Calu3 (cell line): ENCODE measurements at regions not wholly inside any gene's neighbourhood (a gene's known extent, or its start where the extent isn't known, plus 50 kb on each side); places are given as distances from the start of the nearest gene placed in this dataset.
"Not testable (repeated sequence)": the region's sequence is repeated elsewhere in the genome, so short reads cannot be mapped to it uniquely, and the experiment has no call there.

Source experiments
- BruUV-seq: library from RNA; stranded (reverse); fragments of 400-500 nt; replicated peaks from 2 replicates; lab custom pipeline; 2021; lab: Mats Ljungman, UMichigan
- CTCF ChIA-PET: fragments of 300-600 bp; sonication (Branson Sonifier 250); formaldehyde crosslinking; loops from one replicate; lab custom pipeline; 2022; ENCODE audit warnings: antibody characterized with exemption; lab: Charles Lee
- DNase-seq: peaks from one replicate; pipeline ENCODE4 v3.0.0; 2022
- H3K27ac Mint-ChIP-seq: one replicate; pipeline ENCODE4 v1.8.0; 2022; ENCODE audit warnings: mixed read lengths; ENCODE audit not compliant: unreplicated experiment
- H3K27me3 Mint-ChIP-seq: one replicate; pipeline ENCODE4 v1.8.0; 2022; ENCODE audit warnings: mixed read lengths; ENCODE audit not compliant: unreplicated experiment
- H3K36me3 Mint-ChIP-seq: one replicate; pipeline ENCODE4 v1.8.0; 2022; ENCODE audit warnings: mild to moderate bottlenecking, moderate library complexity, mixed read lengths; ENCODE audit not compliant: insufficient read depth, unreplicated experiment
- H3K4me1 Mint-ChIP-seq: one replicate; pipeline ENCODE4 v1.8.0; 2022; ENCODE audit warnings: mild to moderate bottlenecking, low read depth, mixed read lengths; ENCODE audit not compliant: unreplicated experiment
- H3K4me3 Mint-ChIP-seq: one replicate; pipeline ENCODE4 v1.8.0; 2022; ENCODE audit warnings: mild to moderate bottlenecking, low read depth, moderate library complexity, mixed read lengths; ENCODE audit not compliant: unreplicated experiment
- H3K9me3 Mint-ChIP-seq: one replicate; pipeline ENCODE4 v1.8.0; 2022; ENCODE audit warnings: low read depth, mixed read lengths; ENCODE audit not compliant: unreplicated experiment
- CTCF ChIP-seq: fragments of 200-600 bp; IDR thresholded peaks from one replicate; pipeline ENCODE4 v1.8.0; 2022; ENCODE audit warnings: antibody characterized with exemption; ENCODE audit not compliant: unreplicated experiment
- intact Hi-C: fragments of 100-400 bp; cut with micrococcal nuclease; formaldehyde crosslinking; loops from one replicate; pipeline ENCODE4 v1.10.0; 2022; ENCODE audit not compliant: unreplicated experiment

DNA sequence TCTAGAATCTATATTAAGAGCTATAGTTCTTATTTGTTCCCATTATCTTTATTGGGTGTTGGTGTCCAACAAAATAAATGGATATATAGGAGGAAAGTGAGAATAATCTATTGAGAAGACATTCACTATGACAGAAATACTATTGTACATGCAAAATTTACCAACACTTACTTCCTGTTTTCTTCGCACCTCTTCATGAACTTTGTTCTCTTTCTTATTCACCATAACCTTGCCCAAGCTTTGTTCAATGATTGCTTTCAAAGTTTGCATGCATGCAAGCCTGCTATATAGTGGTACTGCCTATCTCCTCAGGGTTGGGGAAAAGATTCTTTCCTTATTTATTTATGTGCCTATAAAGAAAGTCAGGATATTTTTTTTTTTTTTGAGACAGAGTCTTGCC lies 176.4 kb upstream of the JADE1 start:
- no peak for TF ChIP-seq CTCF
- no peaks in the 10 kb centered on the region for H3K9me3 Mint-ChIP-seq
- DNase-seq, result no peak
- intact Hi-C loops, result no loop called here
- H3K4me3 Mint-ChIP-seq, result no peak overlapping the region
- CTCF ChIA-PET, result interaction anchor here (0.7 kb wide), 2 partner anchors 31 to 79 kb away, joined by 3 read pairs; no protein-coding TSS in a partner anchor
- H3K4me1 Mint-ChIP-seq, result peaks cover 27% of the 10 kb centered on the region
- no peak overlapping the region for H3K27ac Mint-ChIP-seq
- no peaks in the 10 kb centered on the region for H3K27me3 Mint-ChIP-seq
- BruUV-seq, result no TSS peak
- H3K36me3 Mint-ChIP-seq, result peaks cover 6% of the 10 kb centered on the region

- H3K27ac Mint-ChIP-seq, result no peak overlapping the region
- BruUV-seq, result no TSS peak
- no peak overlapping the region for H3K4me3 Mint-ChIP-seq
- no peaks in the 10 kb centered on the region for H3K9me3 Mint-ChIP-seq
- peaks cover 6% of the 10 kb centered on the region for H3K36me3 Mint-ChIP-seq
- intact Hi-C loops, result no loop called here
- no peaks in the 10 kb centered on the region for H3K27me3 Mint-ChIP-seq
- CTCF ChIA-PET, result no interaction called here
- peaks cover 30% of the 10 kb centered on the region for H3K4me1 Mint-ChIP-seq
- TF ChIP-seq CTCF, result no peak
- no peak for DNase-seq
These were observed 178.6 kb upstream of the JADE1 start for GRCh38 chr4:128630871-128631270.

DNA sequence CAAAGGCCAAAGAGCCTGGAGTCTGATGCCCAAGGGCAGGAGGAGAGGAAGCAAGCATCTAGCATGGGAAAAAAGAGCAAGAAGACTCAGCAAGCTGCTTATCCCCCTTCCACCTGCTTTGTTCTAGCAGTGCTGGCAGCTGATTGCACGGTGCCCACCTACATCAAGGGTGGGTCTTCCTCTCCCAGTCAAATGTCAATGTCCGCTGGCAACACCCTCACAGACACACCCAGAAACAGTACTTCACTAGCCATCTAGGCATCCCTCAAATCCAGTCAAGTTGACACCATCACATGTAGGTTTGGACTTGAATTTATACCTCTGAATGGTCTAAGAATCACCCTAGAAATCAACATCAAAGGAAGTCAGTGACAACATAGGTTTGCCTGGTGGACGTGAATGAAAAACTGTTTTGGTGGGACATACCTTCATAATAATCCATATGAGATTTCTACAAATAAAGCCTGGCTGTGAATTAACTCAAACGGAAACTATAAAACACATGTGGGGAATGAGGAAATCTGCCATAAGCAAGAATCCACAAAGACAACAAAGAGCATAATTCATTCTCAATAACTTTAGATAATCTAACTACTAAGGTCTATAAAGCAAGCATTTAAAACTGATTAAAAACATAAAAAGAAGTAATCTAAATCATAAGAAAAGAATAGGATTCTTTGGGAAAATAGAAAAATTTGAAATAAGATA lies 185.8 kb upstream of the JADE1 start:
- intact Hi-C loops, result no loop called here
- Mint-ChIP-seq H3K27me3 (no peaks in the 10 kb centered on the region), H3K4me1 (peaks cover 10% of the 10 kb centered on the region), H3K9me3 (no peaks in the 10 kb centered on the region), H3K27ac (no peak overlapping the region), H3K36me3 (no peaks in the 10 kb centered on the region), H3K4me3 (no peak overlapping the region)
- CTCF ChIA-PET, result no interaction called here
- no TSS peak for BruUV-seq
- no peak for TF ChIP-seq CTCF
- DNase-seq, result no peak

- H3K9me3 Mint-ChIP-seq, CTCF ChIA-PET, DNase-seq, H3K27me3 Mint-ChIP-seq, H3K36me3 Mint-ChIP-seq, H3K4me3 Mint-ChIP-seq, intact Hi-C loops, BruUV-seq, H3K27ac Mint-ChIP-seq, H3K4me1 Mint-ChIP-seq: not testable (repeated sequence)
These were observed 189.1 kb upstream of the JADE1 start for GRCh38 chr4:128620279-128620965.

DNA sequence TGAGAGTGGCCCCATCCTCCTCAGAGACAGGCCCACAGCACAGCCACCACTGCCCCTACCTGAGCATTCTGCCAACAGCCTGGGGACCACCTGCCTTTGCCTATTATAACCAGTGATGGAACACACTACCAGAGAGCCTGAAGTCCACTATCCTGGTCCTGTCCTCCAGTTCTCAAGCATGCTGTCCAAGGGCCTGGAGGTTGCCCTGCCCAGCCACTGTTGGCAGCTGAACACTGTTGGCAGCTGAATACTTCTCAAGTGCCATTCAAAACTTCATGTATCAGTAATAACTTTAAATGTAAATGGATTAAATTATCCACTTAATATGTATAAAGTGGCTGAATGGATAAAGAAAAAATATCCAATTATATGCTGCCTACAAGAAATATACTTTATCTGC lies 194.3 kb upstream of the JADE1 start:
- intact Hi-C loops, result no loop called here
- Mint-ChIP-seq H3K9me3 (no peaks in the 10 kb centered on the region), H3K36me3 (no peaks in the 10 kb centered on the region), H3K4me1 (no peaks in the 10 kb centered on the region), H3K4me3 (no peak overlapping the region), H3K27ac (no peak overlapping the region), H3K27me3 (no peaks in the 10 kb centered on the region)
- CTCF ChIA-PET, result interaction anchor here (0.6 kb wide), 1 partner anchor 551 kb away, joined by 3 read pairs; no protein-coding TSS in a partner anchor
- no peak for TF ChIP-seq CTCF
- DNase-seq, result no peak
- no TSS peak for BruUV-seq
